Inferior parietal cortex (tissue), 1 donor: ENCODE measurements at regions not wholly inside any gene's neighbourhood (a gene's known extent, or its start where the extent isn't known, plus 50 kb on each side); places are given as distances from the start of the nearest gene placed in this dataset.
"Not testable (repeated sequence)": the region's sequence is repeated elsewhere in the genome, so short reads cannot be mapped to it uniquely, and the experiment has no call there.

ENCODE experiments used
- DNase-seq: peaks from one replicate; pipeline ENCODE4 v3.0.0-alpha.2; 2016; ENCODE audit errors: extremely low spot score

GRCh38 chr14:41549821-41550607 is 56.7 kb upstream of the LRFN5 start:
- no peak for DNase-seq

GRCh38 chr14:41549282-41549681 is 57.4 kb upstream of the LRFN5 start:
- DNase-seq, result no peak

- DNase-seq, result no peak
Measured at GRCh38 chr14:41548666-41549065, 58.0 kb upstream of the LRFN5 start.

- DNase-seq, result no peak
Measured at GRCh38 chr14:41541333-41541732, 65.3 kb upstream of the LRFN5 start.

GRCh38 chr14:41532255-41532654 is 74.4 kb upstream of the LRFN5 start:
- no peak for DNase-seq

- no peak for DNase-seq
Measured at GRCh38 chr14:41521891-41522290, 84.8 kb upstream of the LRFN5 start.

- DNase-seq, result not testable (repeated sequence)
Measured at GRCh38 chr14:41518030-41518429, 88.6 kb upstream of the LRFN5 start.

GRCh38 chr14:41506552-41506951 is 100.1 kb upstream of the LRFN5 start:
- no peak for DNase-seq

- DNase-seq, result no peak
Measured at GRCh38 chr14:41505491-41505890, 101.2 kb upstream of the LRFN5 start.

- DNase-seq, result no peak
Measured at GRCh38 chr14:41498959-41499358, 107.7 kb upstream of the LRFN5 start.

- no peak for DNase-seq
Measured at GRCh38 chr14:41490323-41490722, 116.4 kb upstream of the LRFN5 start.

GRCh38 chr14:41489315-41489972 is 117.2 kb upstream of the LRFN5 start:
- no peak for DNase-seq

GRCh38 chr14:41488401-41488800 is 118.3 kb upstream of the LRFN5 start:
- no peak for DNase-seq

GRCh38 chr14:41482861-41483260 is 123.8 kb upstream of the LRFN5 start:
- DNase-seq, result no peak

GRCh38 chr14:41476526-41476925 is 130.2 kb upstream of the LRFN5 start:
- no peak for DNase-seq

GRCh38 chr14:41461380-41461779 is 145.3 kb upstream of the LRFN5 start:
- DNase-seq, result no peak

- DNase-seq, result no peak
Measured at GRCh38 chr14:41457393-41457792, 149.3 kb upstream of the LRFN5 start.

GRCh38 chr14:41449066-41449465 is 157.6 kb upstream of the LRFN5 start:
- no peak for DNase-seq

GRCh38 chr14:41446008-41446407 is 160.7 kb upstream of the LRFN5 start:
- DNase-seq, result no peak

- no peak for DNase-seq
Measured at GRCh38 chr14:41423503-41423902, 183.2 kb upstream of the LRFN5 start.

GRCh38 chr14:41421308-41421707 is 185.4 kb upstream of the LRFN5 start:
- not testable (repeated sequence) for DNase-seq

GRCh38 chr14:41419709-41420108 is 187.0 kb upstream of the LRFN5 start:
- no peak for DNase-seq

GRCh38 chr14:41418851-41419250 is 187.8 kb upstream of the LRFN5 start:
- DNase-seq, result no peak
